Upper lobe of right lung (tissue), 1 donor: ENCODE measurements at regions not wholly inside any gene's neighbourhood (a gene's known extent, or its start where the extent isn't known, plus 50 kb on each side); places are given as distances from the start of the nearest gene placed in this dataset.

Experiments
- ATAC-seq: fragments of 200-7000 bp; cut with Tn5 transposase; one replicate; pipeline ENCODE4 v1.9.1; 2020; ENCODE audit warnings: mild to moderate bottlenecking, moderate library complexity
- DNase-seq: peaks from one replicate; pipeline ENCODE4 v3.0.0-alpha.2; 2020
- H3K27ac ChIP-seq: fragments of 200-600 bp; one replicate; pipeline ENCODE4 v1.8.0; 2022
- H3K27me3 ChIP-seq: fragments of 200-600 bp; one replicate; pipeline ENCODE4 v1.8.0; 2022; ENCODE audit warnings: mild to moderate bottlenecking
- H3K36me3 ChIP-seq: fragments of 200-600 bp; one replicate; pipeline ENCODE4 v1.8.0; 2022
- H3K4me1 ChIP-seq: fragments of 200-600 bp; one replicate; pipeline ENCODE4 v1.8.0; 2022
- H3K4me3 ChIP-seq: fragments of 200-600 bp; one replicate; pipeline ENCODE4 v1.8.0; 2022; ENCODE audit warnings: mild to moderate bottlenecking
- H3K9me3 ChIP-seq: fragments of 200-600 bp; one replicate; pipeline ENCODE4 v1.8.0; 2022
- CTCF ChIP-seq: fragments of 200-600 bp; IDR thresholded peaks from one replicate; pipeline ENCODE4 v1.8.0; 2022; ENCODE audit warnings: antibody characterized with exemption
- intact Hi-C: fragments of 100-400 bp; cut with DNase I; formaldehyde crosslinking; loops from one replicate; pipeline ENCODE4 v1.11.0; 2022
- donor health status: DM: no; HTN: yes; CAD: no; lungs with severe emphysema.

GRCh38 chr2:240300840-240301239 lies 134.6 kb upstream of the GPC1 start:
- H3K4me1 ChIP-seq = no peaks in the 10 kb centered on the region
- DNase-seq = peak; percentile 52
- intact Hi-C loops = no loop called here
- no peaks in the 10 kb centered on the region for H3K9me3 ChIP-seq
- no peak for ATAC-seq
- H3K27me3 ChIP-seq = peaks cover 5% of the 10 kb centered on the region
- H3K4me3 ChIP-seq = no peak overlapping the region
- H3K36me3 ChIP-seq = no peaks in the 10 kb centered on the region
- TF ChIP-seq CTCF = no peak
- H3K27ac ChIP-seq = no peak overlapping the region

GRCh38 chr2:240301256-240301795 lies 134.1 kb upstream of the GPC1 start:
- no peak for ATAC-seq
- Histone ChIP-seq H3K36me3 (no peaks in the 10 kb centered on the region), H3K4me1 (no peaks in the 10 kb centered on the region), H3K4me3 (no peak overlapping the region), H3K27me3 (peaks cover 5% of the 10 kb centered on the region), H3K9me3 (no peaks in the 10 kb centered on the region), H3K27ac (no peak overlapping the region)
- TF ChIP-seq CTCF = no peak
- DNase-seq = peak; percentile 29
- intact Hi-C loops = no loop called here

- no peak for TF ChIP-seq CTCF
- ATAC-seq (no peak), DNase-seq (peak; percentile 25)
- Histone ChIP-seq H3K27ac (no peak overlapping the region), H3K36me3 (no peaks in the 10 kb centered on the region), H3K9me3 (no peaks in the 10 kb centered on the region), H3K4me1 (no peaks in the 10 kb centered on the region), H3K27me3 (peaks cover 5% of the 10 kb centered on the region), H3K4me3 (no peak overlapping the region)
- intact Hi-C loops = no loop called here
Measured at GRCh38 chr2:240302041-240302440, 133.4 kb upstream of the GPC1 start.

GRCh38 chr2:240302933-240303595 lies 132.4 kb upstream of the GPC1 start:
- Histone ChIP-seq H3K4me3 (no peak overlapping the region), H3K4me1 (no peaks in the 10 kb centered on the region), H3K9me3 (no peaks in the 10 kb centered on the region), H3K36me3 (no peaks in the 10 kb centered on the region), H3K27ac (no peak overlapping the region), H3K27me3 (peaks cover 5% of the 10 kb centered on the region)
- ATAC-seq (no peak), DNase-seq (peak; percentile 21)
- TF ChIP-seq CTCF = no peak
- intact Hi-C loops = no loop called here

- Histone ChIP-seq H3K27ac (no peak overlapping the region), H3K4me3 (no peak overlapping the region), H3K36me3 (no peaks in the 10 kb centered on the region), H3K27me3 (peaks cover 5% of the 10 kb centered on the region), H3K4me1 (no peaks in the 10 kb centered on the region), H3K9me3 (no peaks in the 10 kb centered on the region)
- ATAC-seq = no peak
- no peak for TF ChIP-seq CTCF
- intact Hi-C loops = no loop called here
- peak; percentile 43 for DNase-seq
Measured at GRCh38 chr2:240303896-240304745, 131.3 kb upstream of the GPC1 start.
